ENCODE measurements at regions not wholly inside any gene's neighbourhood (a gene's known extent, or its start where the extent isn't known, plus 50 kb on each side); places are given as distances from the start of the nearest gene placed in this dataset.

- TF ChIP-seq ELF4 (IDR thresholded peaks at IDR 0.05): no peak
- no peak for TF ChIP-seq FOXK2 (IDR thresholded peaks at IDR 0.05)
- TF ChIP-seq FOXM1 (IDR thresholded peaks at IDR 0.05; ENCODE audit: borderline replicate concordance): no peak
Observed at GRCh38 chr6:108744244-108744972, 103.8 kb upstream of the ARMC2 start.

All from HEK293T (cell line).